ENCODE measurements at regions not wholly inside any gene's neighbourhood (a gene's known extent, or its start where the extent isn't known, plus 50 kb on each side); places are given as distances from the start of the nearest gene placed in this dataset.

DNA sequence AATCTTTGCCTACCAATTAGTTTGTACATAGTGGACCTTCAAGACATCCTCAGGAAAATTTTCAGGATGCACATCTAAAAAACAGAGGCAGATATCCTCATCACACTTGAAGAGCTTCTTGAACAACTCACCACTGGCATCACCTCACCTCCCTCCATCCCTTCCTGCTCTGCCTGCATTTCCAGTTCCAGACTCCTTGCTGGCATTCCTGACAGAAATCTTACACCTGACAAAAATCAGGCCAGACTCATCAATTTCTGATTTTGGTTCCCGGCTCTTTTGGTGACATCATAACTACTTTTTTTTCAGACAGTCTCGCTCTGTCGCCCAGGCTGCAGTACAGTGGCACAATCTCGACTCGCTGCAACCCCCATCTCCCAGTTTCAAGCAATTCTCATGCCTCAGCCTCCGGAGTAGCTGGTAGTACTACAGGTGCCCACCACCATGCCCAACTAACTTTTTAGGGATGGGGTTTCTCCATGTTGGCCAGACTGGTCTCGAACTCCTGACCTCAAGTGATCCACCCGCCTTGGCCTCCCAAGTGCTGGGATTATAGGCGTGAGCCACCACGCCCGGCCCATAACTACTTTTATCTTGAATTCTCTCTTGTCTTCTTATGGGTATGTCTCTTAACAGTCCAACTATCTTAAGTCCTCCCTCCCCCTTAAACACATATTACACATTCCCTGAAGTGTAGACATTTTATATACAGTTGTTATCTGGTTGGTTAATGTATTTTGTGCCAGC lies 216.6 kb upstream of the IL12A start:
- TF ChIP-seq, protein P1, sequence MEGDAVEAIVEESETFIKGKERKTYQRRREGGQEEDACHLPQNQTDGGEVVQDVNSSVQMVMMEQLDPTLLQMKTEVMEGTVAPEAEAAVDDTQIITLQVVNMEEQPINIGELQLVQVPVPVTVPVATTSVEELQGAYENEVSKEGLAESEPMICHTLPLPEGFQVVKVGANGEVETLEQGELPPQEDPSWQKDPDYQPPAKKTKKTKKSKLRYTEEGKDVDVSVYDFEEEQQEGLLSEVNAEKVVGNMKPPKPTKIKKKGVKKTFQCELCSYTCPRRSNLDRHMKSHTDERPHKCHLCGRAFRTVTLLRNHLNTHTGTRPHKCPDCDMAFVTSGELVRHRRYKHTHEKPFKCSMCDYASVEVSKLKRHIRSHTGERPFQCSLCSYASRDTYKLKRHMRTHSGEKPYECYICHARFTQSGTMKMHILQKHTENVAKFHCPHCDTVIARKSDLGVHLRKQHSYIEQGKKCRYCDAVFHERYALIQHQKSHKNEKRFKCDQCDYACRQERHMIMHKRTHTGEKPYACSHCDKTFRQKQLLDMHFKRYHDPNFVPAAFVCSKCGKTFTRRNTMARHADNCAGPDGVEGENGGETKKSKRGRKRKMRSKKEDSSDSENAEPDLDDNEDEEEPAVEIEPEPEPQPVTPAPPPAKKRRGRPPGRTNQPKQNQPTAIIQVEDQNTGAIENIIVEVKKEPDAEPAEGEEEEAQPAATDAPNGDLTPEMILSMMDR (IDR thresholded peaks at IDR 0.05) = no peak
- TF ChIP-seq POLR2A (IDR thresholded peaks at IDR 0.05) (no peak), POLR2AphosphoS5 (IDR thresholded peaks at IDR 0.05) (no peak)
